GM18505 (cell line): ENCODE measurements at regions not wholly inside any gene's neighbourhood (a gene's known extent, or its start where the extent isn't known, plus 50 kb on each side); places are given as distances from the start of the nearest gene placed in this dataset.

ENCODE experiments used
- ATAC-seq: cut with Tn5 transposase; IDR thresholded peaks from one replicate; pipeline ENCODE4 v1.9.1; 2021; ENCODE audit not compliant: unreplicated experiment
- POLR2A ChIP-seq: IDR thresholded peaks from 4 replicates; pipeline ENCODE4 v1.6.1; 2011; ENCODE audit warnings: borderline replicate concordance; ENCODE audit not compliant: insufficient read depth, insufficient read length; ENCODE audit errors: extremely low read depth

- TF ChIP-seq POLR2A = no peak
- no peak for ATAC-seq
Observed at GRCh38 chr21:27021801-27022200, 54.9 kb upstream of the ADAMTS5 start.

- no peak for ATAC-seq
- TF ChIP-seq POLR2A = no peak
Observed at GRCh38 chr21:27021046-27021445, 54.2 kb upstream of the ADAMTS5 start.

- ATAC-seq = no peak
- TF ChIP-seq POLR2A = no peak
Observed at GRCh38 chr21:27017246-27017645, 50.4 kb upstream of the ADAMTS5 start.
